HG03064 (cell line): ENCODE measurements at regions not wholly inside any gene's neighbourhood (a gene's known extent, or its start where the extent isn't known, plus 50 kb on each side); places are given as distances from the start of the nearest gene placed in this dataset.
"Not testable (repeated sequence)": the region's sequence is repeated elsewhere in the genome, so short reads cannot be mapped to it uniquely, and the experiment has no call there.

ENCODE experiments used
- ATAC-seq: cut with Tn5 transposase; IDR thresholded peaks from one replicate; pipeline ENCODE4 v1.9.1; 2021; ENCODE audit warnings: low read depth; ENCODE audit not compliant: unreplicated experiment

DNA sequence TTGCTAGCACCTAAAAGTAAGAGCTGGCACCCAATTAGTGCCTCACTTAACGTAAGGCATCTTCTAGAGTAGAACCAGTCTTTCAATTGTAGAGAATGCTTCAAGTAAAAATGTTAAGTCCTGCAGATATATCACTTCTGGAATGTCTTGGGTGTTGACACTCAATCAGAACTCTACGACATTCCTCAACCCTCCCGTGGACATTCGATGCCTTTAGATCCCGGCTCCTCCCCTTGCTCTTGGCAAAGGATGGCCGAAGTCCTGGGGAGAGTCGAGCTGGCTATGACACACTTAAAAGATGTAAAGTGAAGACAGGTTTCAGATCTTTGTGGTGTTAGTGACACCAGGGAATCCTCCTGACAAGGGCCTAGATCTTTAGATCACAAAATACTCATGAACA, 87.5 kb upstream of the ERCC6L2 start:
- ATAC-seq: no peak

DNA sequence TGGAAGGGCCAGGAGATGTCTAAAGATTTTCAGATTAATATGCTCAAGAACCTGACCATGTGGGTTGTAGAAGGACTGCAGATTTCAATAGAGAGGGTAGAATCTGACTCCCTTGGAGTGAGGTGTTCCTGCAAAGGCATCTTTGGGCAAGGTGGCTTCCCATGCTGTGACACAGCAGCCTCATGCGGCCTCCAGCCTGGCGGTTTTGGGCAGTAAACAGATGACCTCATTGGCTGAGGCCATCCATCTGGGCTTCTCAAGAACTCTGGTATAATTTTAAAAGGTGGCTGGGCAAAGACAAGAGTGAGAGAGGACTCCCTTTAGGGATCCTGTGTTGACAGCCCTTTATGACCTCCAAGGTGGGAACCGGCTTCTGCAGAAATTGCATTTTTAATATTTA, 90.3 kb upstream of the ERCC6L2 start:
- ATAC-seq: no peak

DNA sequence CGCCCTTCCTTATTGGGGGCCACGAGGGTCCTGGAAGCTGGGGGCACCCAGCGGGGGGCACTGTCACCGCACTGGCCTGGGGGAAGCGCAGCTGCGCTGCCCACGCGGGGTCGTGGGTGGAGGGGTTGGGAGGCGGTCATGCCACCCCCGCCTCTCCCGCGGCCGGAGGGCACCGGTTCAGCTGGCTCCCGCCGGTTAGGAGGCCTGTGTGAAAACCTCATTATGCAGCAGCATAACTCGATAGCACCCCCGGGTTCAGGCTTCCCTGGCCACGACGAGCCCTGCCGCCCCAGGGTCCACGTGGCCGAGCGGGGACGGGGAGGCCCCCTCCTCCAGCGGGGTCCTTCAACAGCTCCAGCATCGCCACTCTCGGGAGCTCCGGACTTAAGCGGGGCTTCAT, 91.2 kb upstream of the ERCC6L2 start:
- ATAC-seq: no peak

DNA sequence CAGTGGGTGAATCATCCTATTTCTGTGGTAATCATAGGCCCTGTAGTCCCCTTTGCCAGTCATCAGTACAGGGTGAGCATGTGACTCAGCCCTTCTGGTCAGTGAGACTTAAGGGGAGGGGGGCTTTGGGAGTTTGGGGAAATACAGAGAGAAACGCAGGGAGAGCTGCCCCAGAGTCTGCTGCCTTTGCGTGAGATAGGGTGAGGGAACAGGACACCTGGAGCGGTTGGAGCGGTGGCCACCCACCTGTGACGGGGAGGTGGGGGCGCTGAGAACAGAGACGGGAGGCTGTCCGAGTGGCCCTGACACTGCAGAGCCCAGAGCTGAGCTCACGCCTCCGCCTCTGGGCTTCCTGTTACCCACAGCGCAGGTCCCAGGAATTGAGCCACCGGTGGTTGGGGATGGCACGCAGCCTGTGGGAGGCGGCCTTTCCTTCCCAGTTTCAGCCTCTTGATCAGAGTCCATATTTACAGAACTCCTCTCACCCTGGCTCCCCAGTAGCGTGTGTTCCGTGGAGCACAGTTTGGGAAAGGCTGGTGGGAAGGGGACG, 92.0 kb upstream of the ERCC6L2 start:
- no peak for ATAC-seq

GRCh38 chr9:95780751-95781150, 94.7 kb upstream of the ERCC6L2 start:
- ATAC-seq: no peak

DNA sequence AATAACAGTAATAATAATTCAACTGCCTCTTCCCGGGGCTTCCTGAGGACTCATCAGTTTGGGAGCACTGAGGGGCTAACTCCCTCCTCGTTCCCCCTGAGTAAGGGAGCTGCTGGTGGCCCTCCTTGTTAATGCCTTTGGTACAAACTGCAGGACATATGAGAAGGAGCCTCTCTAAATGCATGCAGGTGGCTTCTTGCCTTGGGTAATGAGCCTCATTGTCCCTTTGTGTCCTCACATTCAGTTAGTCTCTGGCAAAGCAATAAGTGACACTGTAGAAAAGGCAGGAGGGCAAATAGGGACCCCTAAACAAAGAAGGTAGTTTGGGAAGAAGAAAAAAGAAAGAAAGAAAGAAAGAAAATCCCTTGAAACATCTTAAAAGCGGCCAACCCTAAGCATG, 95.4 kb upstream of the ERCC6L2 start:
- no peak for ATAC-seq

DNA sequence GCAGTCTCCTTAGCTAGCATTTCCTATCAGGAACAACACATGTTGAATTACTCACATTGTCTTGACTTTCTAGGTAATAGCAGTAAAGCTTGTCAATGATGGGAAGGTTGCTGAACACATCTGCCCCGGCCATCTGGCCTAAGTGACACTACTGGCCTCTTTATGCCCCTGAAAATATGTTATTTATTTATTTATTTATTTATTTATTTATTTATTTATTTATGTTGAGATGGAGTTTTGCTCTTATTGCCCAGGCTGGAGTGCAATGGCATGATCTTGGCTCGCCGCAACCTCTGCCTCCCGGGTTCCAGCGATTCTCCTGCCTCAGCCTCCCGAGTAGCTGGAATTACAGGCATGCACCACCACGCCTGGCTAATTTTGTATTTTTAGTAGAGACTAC, 95.9 kb upstream of the ERCC6L2 start:
- ATAC-seq: not testable (repeated sequence)

GRCh38 chr9:95778957-95779356, 96.5 kb upstream of the ERCC6L2 start:
- ATAC-seq: no peak

GRCh38 chr9:95777136-95777535, 98.4 kb upstream of the ERCC6L2 start:
- no peak for ATAC-seq

GRCh38 chr9:95776176-95776575, 99.3 kb upstream of the ERCC6L2 start:
- ATAC-seq: no peak

DNA sequence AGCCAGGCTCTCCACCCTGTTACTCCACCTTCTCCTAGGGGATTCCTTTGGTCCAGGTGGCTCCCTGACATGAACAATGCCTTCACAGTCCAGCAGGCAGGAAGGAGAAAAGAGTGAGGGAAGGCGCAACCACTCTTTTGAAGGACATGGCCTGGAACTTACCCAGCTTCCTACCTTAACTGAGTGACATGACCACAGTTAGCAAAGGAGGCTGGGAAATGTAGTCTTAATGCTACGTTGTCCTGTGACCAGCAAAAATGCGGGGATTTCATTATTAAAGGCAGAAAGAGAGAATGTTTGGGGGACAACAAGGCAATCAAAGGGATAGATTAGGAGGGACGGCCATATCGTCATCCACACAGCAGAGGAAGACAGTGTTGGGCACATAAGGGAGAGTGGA, 100.3 kb upstream of the ERCC6L2 start:
- ATAC-seq: no peak

- ATAC-seq: no peak
Measured at GRCh38 chr9:95773053-95773418, 102.5 kb upstream of the ERCC6L2 start.

GRCh38 chr9:95772320-95773052, 103.0 kb upstream of the ERCC6L2 start:
- ATAC-seq: no peak

DNA sequence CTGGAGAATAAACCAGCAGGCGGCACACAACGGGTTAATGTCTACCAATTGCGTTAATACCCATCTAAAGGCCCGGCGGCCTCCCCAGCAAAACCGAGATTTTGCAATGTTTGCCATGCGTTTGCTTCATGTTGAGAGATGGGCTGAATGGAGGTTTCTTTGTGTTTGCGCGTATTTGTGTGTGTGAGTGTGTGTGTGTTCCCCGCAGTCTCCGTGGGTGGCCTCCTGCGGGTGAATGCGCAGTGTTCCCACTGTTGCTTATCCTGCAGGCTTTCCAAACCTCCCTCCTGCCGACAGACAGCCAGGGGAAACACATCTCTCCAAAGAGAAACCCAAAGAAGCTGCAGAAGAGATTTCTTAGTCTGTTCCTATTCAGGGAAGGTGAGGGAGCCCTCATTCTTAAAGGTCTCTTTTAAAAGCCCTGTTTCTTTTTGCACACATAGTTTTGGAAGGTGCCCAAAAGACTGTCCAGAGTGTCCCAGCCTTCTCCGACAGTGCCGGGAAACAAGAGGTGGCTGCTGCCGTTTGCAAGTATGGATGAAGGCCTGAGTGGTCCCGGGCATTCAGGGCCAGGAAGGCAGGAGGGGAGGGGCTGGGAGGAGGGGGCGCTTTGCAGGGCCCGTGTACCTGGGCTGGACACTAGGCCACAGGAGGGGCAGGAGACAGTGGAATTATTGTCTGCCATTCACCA, 103.8 kb upstream of the ERCC6L2 start:
- ATAC-seq: no peak

DNA sequence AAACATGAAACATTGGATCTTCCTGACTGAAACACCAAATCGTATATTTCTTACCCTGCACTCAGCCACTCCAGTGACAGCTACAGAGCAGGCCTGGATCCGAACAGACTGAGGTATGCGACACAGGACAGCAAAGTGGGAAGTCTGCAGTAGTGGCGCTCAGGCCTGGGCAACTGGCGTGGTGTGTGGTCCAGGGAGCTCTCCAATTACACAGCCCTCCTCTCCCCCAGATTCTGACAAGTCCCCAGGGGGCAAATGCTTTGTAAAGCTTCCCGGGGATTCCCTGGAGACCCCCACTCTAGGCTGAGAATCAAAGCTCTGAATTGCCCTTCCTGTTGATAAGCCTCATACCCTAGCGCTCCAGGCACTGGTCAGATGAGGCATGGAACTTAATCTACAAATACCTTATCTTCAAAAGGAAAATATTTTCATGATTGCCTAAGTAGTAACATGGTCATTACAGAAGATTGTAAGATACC, 104.8 kb upstream of the ERCC6L2 start:
- ATAC-seq: no peak

DNA sequence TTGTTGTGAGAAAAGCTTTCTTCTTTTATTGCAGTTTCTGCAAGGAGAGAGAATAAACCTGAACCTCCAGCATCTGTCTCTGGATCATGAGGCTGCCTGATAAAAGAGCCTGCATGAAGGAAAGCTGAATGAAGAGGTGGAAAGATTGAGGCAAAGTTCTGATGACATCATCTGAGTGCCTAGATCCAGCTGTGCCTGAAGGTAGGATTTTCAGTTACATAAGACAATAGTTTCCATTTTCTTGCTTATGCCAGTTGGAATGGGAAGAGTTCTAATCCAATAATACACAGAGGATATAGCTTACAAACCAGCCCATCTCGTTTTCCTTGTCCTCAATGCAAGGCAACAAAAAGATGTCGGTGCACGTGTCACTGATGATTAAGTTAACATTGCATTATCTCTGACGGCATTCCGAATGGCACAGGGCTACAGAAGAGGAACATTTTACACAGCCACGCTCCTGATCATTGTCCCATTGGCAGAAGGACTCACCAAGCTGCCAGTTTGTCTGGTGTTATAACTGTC, 105.5 kb upstream of the ERCC6L2 start:
- no peak for ATAC-seq

DNA sequence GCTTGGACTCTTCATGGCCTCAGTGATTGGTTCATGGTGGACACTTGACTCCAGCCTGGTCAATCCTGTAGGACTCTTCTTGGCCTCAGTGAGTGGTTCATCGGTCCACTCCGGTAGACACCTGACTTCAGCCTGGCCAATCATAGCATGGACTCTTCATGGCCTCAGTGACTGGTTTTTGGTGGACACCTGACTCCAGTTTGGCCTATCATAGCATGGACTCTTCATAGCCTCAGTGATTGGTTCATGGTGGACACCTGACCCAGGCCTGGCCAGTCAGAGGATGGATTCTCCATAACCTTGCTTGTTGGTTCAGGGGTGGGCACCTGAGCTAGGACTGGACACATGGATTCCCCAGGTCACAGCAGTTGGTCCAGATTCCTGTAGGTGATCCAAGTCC, 106.0 kb upstream of the ERCC6L2 start:
- no peak for ATAC-seq

GRCh38 chr9:95766906-95767305, 108.6 kb upstream of the ERCC6L2 start:
- no peak for ATAC-seq

- ATAC-seq: no peak
Measured at GRCh38 chr9:95764533-95765319, 110.8 kb upstream of the ERCC6L2 start.

DNA sequence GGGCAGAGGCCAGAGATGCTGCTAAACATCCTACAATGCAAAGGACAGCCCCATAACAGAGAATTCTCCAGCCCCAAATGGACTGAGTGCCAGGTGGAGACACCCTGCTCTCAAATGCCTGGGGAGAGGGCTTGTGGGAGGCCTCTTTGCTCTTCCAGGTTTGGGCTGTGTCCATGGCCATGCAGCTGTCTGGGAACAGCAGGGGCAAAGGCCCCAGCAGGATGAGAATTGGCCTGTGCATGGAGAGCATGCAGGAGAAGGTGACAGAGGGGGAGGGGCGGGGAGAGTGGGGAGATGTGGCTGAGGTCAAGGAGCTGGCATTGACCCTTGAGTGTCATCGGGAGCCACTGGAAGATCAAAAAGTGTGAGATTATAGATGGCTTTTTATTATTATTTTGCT, 111.5 kb upstream of the ERCC6L2 start:
- ATAC-seq: no peak

DNA sequence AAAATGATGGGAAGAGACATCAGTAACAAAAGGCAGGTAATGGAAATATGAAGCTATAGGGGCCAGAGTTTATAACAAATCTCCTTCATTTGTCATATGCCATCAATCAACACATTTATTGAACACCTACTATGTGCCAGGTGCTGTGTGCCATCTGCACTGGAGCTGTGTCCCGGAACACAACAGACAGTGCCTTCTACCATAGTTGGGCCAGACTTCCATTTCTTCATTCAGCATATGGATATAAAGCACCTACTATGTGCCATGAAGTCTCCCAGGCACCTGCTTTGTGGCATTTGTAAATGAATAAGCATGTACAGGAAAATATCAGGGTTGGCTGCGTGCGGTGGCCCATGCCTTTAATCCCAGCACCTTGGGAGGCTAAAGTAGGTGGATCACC, 112.5 kb upstream of the ERCC6L2 start:
- ATAC-seq: no peak
